ENCODE measurements at regions not wholly inside any gene's neighbourhood (a gene's known extent, or its start where the extent isn't known, plus 50 kb on each side); places are given as distances from the start of the nearest gene placed in this dataset.

DNA sequence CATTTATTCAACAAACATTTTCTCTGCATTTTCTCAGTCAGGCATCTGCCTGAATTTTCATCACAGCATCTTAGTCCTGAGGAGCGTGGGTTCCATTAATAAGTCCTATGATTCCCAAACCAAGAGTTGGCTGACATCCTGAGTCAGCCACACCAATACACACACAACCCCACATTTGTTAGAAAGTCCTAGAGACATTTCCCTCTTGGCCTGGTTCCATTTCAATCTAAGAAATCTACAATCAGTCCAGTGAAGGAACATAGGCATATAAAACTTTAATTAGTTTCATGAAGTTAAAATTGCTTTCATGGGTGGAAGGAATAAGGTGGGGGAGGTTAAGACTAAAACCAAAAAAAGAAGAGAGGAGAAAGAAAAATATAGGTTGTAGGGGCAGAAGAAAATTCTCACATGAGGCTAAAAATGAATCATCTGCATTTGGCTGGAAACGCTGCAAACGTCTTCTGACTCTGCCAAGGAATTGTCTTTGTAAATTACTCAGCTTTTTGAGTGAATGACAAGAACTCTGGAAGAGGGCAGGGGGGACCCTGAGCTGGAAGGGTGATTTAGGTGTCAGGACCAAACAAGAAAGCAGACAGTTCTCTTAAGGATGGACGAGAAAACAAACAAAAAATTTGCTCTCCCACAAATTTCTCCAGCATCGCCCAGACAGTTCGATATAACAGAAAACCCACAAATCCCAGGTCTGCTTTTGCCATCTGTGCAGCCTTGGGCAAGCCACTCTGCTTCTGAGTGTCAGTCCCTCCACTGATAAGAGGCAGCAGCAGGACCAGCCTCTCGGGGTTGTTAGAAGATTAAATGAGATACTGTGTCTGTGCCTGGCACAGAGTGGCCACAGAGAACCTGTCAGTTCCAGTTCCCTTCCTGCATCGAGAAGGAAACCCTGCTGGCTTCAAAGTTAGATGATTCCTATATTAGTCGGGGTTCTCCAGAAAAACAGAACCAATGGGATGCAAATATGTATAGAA lies 289.7 kb downstream of the CDK5RAP2 start:
- CTCF ChIA-PET, result interaction anchor here (0.7 kb wide), 1 partner anchor 187 kb away, joined by 3 read pairs; no protein-coding TSS in a partner anchor
- Histone ChIP-seq H3K27ac (ENCODE audit: extremely low read depth, low read depth, low read length) (no peak overlapping the region), H3K4me3 (ENCODE audit: low read depth, low read length) (no peak overlapping the region), H3K36me3 (ENCODE audit: control insufficient read depth in 2 of 2, insufficient read depth in 1 of 2, low read length in 2 of 2) (no peaks in the 10 kb centered on the region), H3K4me1 (ENCODE audit: control insufficient read depth, insufficient read depth, low read length) (no peaks in the 10 kb centered on the region), H3K9me3 (ENCODE audit: control insufficient read depth, insufficient read depth, low read depth, low read length) (no peaks in the 10 kb centered on the region)
- POLR2A ChIA-PET, result no interaction called here
- TF ChIP-seq ZNF600 (tag by site-specific recombination; IDR thresholded peaks at IDR 0.05), result no peak
- no peak for TF ChIP-seq ZNF555 (tag by site-specific recombination; conservative IDR thresholded peaks at IDR 0.05)
- no peak for TF ChIP-seq ZNF707 (tag by site-specific recombination; IDR thresholded peaks at IDR 0.05)
- no peak for TF ChIP-seq GLI2 (tag by site-specific recombination; IDR thresholded peaks at IDR 0.05; ENCODE audit: borderline replicate concordance, low read depth)
- TF ChIP-seq, protein P1, sequence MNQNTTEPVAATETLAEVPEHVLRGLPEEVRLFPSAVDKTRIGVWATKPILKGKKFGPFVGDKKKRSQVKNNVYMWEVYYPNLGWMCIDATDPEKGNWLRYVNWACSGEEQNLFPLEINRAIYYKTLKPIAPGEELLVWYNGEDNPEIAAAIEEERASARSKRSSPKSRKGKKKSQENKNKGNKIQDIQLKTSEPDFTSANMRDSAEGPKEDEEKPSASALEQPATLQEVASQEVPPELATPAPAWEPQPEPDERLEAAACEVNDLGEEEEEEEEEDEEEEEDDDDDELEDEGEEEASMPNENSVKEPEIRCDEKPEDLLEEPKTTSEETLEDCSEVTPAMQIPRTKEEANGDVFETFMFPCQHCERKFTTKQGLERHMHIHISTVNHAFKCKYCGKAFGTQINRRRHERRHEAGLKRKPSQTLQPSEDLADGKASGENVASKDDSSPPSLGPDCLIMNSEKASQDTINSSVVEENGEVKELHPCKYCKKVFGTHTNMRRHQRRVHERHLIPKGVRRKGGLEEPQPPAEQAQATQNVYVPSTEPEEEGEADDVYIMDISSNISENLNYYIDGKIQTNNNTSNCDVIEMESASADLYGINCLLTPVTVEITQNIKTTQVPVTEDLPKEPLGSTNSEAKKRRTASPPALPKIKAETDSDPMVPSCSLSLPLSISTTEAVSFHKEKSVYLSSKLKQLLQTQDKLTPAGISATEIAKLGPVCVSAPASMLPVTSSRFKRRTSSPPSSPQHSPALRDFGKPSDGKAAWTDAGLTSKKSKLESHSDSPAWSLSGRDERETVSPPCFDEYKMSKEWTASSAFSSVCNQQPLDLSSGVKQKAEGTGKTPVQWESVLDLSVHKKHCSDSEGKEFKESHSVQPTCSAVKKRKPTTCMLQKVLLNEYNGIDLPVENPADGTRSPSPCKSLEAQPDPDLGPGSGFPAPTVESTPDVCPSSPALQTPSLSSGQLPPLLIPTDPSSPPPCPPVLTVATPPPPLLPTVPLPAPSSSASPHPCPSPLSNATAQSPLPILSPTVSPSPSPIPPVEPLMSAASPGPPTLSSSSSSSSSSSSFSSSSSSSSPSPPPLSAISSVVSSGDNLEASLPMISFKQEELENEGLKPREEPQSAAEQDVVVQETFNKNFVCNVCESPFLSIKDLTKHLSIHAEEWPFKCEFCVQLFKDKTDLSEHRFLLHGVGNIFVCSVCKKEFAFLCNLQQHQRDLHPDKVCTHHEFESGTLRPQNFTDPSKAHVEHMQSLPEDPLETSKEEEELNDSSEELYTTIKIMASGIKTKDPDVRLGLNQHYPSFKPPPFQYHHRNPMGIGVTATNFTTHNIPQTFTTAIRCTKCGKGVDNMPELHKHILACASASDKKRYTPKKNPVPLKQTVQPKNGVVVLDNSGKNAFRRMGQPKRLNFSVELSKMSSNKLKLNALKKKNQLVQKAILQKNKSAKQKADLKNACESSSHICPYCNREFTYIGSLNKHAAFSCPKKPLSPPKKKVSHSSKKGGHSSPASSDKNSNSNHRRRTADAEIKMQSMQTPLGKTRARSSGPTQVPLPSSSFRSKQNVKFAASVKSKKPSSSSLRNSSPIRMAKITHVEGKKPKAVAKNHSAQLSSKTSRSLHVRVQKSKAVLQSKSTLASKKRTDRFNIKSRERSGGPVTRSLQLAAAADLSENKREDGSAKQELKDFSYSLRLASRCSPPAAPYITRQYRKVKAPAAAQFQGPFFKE (tag by site-specific recombination; IDR thresholded peaks at IDR 0.05; ENCODE audit: borderline replicate concordance), result no peak
- no peak for TF ChIP-seq ZNF157 (tag by site-specific recombination; IDR thresholded peaks at IDR 0.05)
- TF ChIP-seq, protein P2, sequence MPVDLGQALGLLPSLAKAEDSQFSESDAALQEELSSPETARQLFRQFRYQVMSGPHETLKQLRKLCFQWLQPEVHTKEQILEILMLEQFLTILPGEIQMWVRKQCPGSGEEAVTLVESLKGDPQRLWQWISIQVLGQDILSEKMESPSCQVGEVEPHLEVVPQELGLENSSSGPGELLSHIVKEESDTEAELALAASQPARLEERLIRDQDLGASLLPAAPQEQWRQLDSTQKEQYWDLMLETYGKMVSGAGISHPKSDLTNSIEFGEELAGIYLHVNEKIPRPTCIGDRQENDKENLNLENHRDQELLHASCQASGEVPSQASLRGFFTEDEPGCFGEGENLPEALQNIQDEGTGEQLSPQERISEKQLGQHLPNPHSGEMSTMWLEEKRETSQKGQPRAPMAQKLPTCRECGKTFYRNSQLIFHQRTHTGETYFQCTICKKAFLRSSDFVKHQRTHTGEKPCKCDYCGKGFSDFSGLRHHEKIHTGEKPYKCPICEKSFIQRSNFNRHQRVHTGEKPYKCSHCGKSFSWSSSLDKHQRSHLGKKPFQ (tag by site-specific recombination; IDR thresholded peaks at IDR 0.05), result no peak
- TF ChIP-seq ZNF433 (tag by site-specific recombination; IDR thresholded peaks at IDR 0.05; ENCODE audit: low read depth), result no peak
- TF ChIP-seq ZNF830 (tag by site-specific recombination; IDR thresholded peaks at IDR 0.05; ENCODE audit: low read depth), result no peak
- TF ChIP-seq, protein P3, sequence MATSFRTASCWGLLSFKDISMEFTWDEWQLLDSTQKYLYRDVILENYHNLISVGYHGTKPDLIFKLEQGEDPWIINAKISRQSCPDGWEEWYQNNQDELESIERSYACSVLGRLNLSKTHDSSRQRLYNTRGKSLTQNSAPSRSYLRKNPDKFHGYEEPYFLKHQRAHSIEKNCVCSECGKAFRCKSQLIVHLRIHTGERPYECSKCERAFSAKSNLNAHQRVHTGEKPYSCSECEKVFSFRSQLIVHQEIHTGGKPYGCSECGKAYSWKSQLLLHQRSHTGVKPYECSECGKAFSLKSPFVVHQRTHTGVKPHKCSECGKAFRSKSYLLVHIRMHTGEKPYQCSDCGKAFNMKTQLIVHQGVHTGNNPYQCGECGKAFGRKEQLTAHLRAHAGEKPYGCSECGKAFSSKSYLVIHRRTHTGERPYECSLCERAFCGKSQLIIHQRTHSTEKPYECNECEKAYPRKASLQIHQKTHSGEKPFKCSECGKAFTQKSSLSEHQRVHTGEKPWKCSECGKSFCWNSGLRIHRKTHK (tag by site-specific recombination; IDR thresholded peaks at IDR 0.05), result no peak

DNA sequence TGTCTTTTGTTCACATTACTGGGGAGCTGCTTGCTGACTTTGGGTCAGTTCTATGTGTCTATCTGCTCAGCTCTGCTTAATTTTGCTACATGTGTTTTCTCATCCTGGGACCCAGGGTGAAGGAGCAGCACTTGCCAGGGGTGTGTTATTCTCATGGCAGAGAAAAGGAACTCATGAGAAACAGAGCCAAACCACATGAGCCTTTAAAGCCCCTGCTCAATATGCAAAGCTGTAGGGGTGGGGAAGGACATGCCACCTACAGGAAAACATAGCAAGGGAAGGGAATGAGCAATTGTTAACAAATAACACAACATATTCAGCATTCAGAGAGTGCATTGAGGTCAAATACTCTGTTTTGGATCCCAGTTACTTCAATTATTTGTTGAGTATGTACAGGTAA lies 290.9 kb downstream of the CDK5RAP2 start:
- Histone ChIP-seq H3K4me3 (ENCODE audit: low read depth, low read length) (no peak overlapping the region), H3K4me1 (ENCODE audit: control insufficient read depth, insufficient read depth, low read length) (no peaks in the 10 kb centered on the region), H3K36me3 (ENCODE audit: control insufficient read depth in 2 of 2, insufficient read depth in 1 of 2, low read length in 2 of 2) (no peaks in the 10 kb centered on the region), H3K9me3 (ENCODE audit: control insufficient read depth, insufficient read depth, low read depth, low read length) (no peaks in the 10 kb centered on the region), H3K27ac (ENCODE audit: extremely low read depth, low read depth, low read length) (no peak overlapping the region)
- POLR2A ChIA-PET, result interaction anchor here (0.7 kb wide), 1 partner anchor 204 kb away, joined by 5 read pairs; no protein-coding TSS in a partner anchor
- CTCF ChIA-PET, result interaction anchor here (0.7 kb wide), 1 partner anchor 60 kb away, joined by 5 read pairs; no protein-coding TSS in a partner anchor
- TF ChIP-seq, protein P4, sequence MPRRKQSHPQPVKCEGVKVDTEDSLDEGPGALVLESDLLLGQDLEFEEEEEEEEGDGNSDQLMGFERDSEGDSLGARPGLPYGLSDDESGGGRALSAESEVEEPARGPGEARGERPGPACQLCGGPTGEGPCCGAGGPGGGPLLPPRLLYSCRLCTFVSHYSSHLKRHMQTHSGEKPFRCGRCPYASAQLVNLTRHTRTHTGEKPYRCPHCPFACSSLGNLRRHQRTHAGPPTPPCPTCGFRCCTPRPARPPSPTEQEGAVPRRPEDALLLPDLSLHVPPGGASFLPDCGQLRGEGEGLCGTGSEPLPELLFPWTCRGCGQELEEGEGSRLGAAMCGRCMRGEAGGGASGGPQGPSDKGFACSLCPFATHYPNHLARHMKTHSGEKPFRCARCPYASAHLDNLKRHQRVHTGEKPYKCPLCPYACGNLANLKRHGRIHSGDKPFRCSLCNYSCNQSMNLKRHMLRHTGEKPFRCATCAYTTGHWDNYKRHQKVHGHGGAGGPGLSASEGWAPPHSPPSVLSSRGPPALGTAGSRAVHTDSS (tag by site-specific recombination; IDR thresholded peaks at IDR 0.05), result no peak
- TF ChIP-seq ZNF530 (tag by site-specific recombination; IDR thresholded peaks at IDR 0.05; ENCODE audit: low read depth), result no peak
- no peak for TF ChIP-seq ZBTB8A (tag by site-specific recombination; IDR thresholded peaks at IDR 0.05)
- no peak for TF ChIP-seq ZNF785 (tag by site-specific recombination; IDR thresholded peaks at IDR 0.05)
- no peak for TF ChIP-seq HOXA7 (CRISPR knock-in tag; IDR thresholded peaks at IDR 0.05; ENCODE audit: borderline replicate concordance)
- TF ChIP-seq ZNF664 (tag by site-specific recombination; IDR thresholded peaks at IDR 0.05), result no peak
- no peak for TF ChIP-seq ZNF335 (tag by site-specific recombination; conservative IDR thresholded peaks at IDR 0.05)
- TF ChIP-seq KLF10 (tag by site-specific recombination; IDR thresholded peaks at IDR 0.05), result no peak
- TF ChIP-seq, protein P5, sequence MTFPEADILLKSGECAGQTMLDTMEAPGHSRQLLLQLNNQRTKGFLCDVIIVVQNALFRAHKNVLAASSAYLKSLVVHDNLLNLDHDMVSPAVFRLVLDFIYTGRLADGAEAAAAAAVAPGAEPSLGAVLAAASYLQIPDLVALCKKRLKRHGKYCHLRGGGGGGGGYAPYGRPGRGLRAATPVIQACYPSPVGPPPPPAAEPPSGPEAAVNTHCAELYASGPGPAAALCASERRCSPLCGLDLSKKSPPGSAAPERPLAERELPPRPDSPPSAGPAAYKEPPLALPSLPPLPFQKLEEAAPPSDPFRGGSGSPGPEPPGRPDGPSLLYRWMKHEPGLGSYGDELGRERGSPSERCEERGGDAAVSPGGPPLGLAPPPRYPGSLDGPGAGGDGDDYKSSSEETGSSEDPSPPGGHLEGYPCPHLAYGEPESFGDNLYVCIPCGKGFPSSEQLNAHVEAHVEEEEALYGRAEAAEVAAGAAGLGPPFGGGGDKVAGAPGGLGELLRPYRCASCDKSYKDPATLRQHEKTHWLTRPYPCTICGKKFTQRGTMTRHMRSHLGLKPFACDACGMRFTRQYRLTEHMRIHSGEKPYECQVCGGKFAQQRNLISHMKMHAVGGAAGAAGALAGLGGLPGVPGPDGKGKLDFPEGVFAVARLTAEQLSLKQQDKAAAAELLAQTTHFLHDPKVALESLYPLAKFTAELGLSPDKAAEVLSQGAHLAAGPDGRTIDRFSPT (tag by site-specific recombination; IDR thresholded peaks at IDR 0.05), result no peak
- no peak for TF ChIP-seq ZBTB17 (tag by site-specific recombination; IDR thresholded peaks at IDR 0.05)
- TF ChIP-seq ZNF843 (tag by site-specific recombination; IDR thresholded peaks at IDR 0.05), result no peak

Measured in HEK293 (cell line).